ENCODE measurements at regions not wholly inside any gene's neighbourhood (a gene's known extent, or its start where the extent isn't known, plus 50 kb on each side); places are given as distances from the start of the nearest gene placed in this dataset.

DNA sequence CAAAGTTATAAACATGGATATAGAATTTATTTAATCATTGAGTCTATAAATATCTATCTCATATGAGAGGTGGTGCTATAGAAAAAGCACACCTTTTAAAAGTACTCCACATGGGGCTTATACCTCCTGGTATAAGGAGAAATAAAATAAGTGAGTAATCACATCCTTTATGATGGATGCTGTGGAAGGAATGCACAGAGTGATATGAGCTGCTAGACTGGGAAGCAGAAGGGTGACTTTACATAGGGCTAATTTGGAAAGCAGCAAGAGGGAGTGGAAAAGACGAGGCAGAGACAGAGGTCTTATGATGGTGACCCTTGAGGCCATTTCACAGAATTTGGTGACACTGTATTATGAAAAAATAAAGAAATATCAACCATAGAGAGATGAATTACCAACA lies 59.4 kb upstream of the AHR start:
- Histone ChIP-seq H3K27ac (no peak overlapping the region), H3K4me1 (no peaks in the 10 kb centered on the region), H3K9me3 (no peaks in the 10 kb centered on the region), H3K27me3 (no peaks in the 10 kb centered on the region), H3K4me3 (replicated peaks in 1 of 3) (no peak overlapping the region), H3K36me3 (no peaks in the 10 kb centered on the region)
- WGBS, 2 donors, result 91 to 93% methylated on average over 1 of the region's 1 CpG
- TF ChIP-seq POLR2A (IDR thresholded peaks at IDR 0.05), result no peak
- TF ChIP-seq, protein P1, sequence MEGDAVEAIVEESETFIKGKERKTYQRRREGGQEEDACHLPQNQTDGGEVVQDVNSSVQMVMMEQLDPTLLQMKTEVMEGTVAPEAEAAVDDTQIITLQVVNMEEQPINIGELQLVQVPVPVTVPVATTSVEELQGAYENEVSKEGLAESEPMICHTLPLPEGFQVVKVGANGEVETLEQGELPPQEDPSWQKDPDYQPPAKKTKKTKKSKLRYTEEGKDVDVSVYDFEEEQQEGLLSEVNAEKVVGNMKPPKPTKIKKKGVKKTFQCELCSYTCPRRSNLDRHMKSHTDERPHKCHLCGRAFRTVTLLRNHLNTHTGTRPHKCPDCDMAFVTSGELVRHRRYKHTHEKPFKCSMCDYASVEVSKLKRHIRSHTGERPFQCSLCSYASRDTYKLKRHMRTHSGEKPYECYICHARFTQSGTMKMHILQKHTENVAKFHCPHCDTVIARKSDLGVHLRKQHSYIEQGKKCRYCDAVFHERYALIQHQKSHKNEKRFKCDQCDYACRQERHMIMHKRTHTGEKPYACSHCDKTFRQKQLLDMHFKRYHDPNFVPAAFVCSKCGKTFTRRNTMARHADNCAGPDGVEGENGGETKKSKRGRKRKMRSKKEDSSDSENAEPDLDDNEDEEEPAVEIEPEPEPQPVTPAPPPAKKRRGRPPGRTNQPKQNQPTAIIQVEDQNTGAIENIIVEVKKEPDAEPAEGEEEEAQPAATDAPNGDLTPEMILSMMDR (IDR thresholded peaks at IDR 0.05), result no peak
- intact Hi-C loops (cut with DNase I), result no loop called here
- no peak for DNase-seq

- WGBS, 2 donors, result 67 to 69% methylated on average over 7 of the region's 7 CpGs
- intact Hi-C loops (cut with DNase I), result no loop called here
- no peaks in the 10 kb centered on the region for H3K36me3 ChIP-seq
- no peaks in the 10 kb centered on the region for H3K9me3 ChIP-seq
- no peaks in the 10 kb centered on the region for H3K27me3 ChIP-seq
- no peak overlapping the region for H3K4me3 ChIP-seq (replicated peaks in 1 of 3)
- no peak for DNase-seq
- no peaks in the 10 kb centered on the region for H3K4me1 ChIP-seq
- TF ChIP-seq POLR2A (IDR thresholded peaks at IDR 0.05), result no peak
- TF ChIP-seq, protein P1 (IDR thresholded peaks at IDR 0.05), result no peak
- H3K27ac ChIP-seq, result no peak overlapping the region
Observed at GRCh38 chr7:17239683-17240521, 58.5 kb upstream of the AHR start.

GRCh38 chr7:17242504-17242903 lies 55.9 kb upstream of the AHR start:
- H3K4me3 ChIP-seq (replicated peaks in 1 of 3), result no peak overlapping the region
- 97 to 98% methylated on average over 4 of the region's 4 CpGs for WGBS, 2 donors
- no peak for DNase-seq
- no peaks in the 10 kb centered on the region for H3K4me1 ChIP-seq
- H3K9me3 ChIP-seq, result no peaks in the 10 kb centered on the region
- no peaks in the 10 kb centered on the region for H3K27me3 ChIP-seq
- TF ChIP-seq, protein P1 (IDR thresholded peaks at IDR 0.05), result no peak
- TF ChIP-seq POLR2A (IDR thresholded peaks at IDR 0.05), result no peak
- intact Hi-C loops (cut with DNase I), result no loop called here
- no peaks in the 10 kb centered on the region for H3K36me3 ChIP-seq
- no peak overlapping the region for H3K27ac ChIP-seq

DNA sequence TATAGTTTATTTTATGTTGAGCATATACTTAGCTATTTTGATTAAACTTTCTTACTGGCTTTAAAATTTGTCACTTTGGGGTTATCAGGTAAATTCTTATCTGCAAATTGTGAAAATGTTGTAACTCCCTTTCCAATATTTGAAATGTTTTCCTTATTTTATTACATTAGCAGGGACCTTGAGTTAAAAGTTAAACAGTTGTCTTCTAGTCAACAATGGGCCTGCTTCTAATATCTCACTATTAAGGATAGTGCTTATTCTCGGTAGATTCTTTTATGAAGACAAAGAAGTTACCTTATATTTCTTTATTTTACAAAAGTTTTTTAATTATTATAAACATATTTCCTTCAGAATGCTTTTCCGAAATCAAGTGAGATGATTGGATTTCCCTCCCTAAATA lies 53.7 kb upstream of the AHR start:
- intact Hi-C loops (cut with DNase I), result no loop called here
- no peaks in the 10 kb centered on the region for H3K4me1 ChIP-seq
- no peaks in the 10 kb centered on the region for H3K36me3 ChIP-seq
- H3K9me3 ChIP-seq, result no peaks in the 10 kb centered on the region
- H3K4me3 ChIP-seq (replicated peaks in 1 of 3), result no peak overlapping the region
- TF ChIP-seq POLR2A (IDR thresholded peaks at IDR 0.05), result no peak
- TF ChIP-seq, protein P1 (IDR thresholded peaks at IDR 0.05), result no peak
- 95 to 99% methylated on average over 2 of the region's 2 CpGs for WGBS, 2 donors
- DNase-seq, result no peak
- no peak overlapping the region for H3K27ac ChIP-seq
- no peaks in the 10 kb centered on the region for H3K27me3 ChIP-seq

DNA sequence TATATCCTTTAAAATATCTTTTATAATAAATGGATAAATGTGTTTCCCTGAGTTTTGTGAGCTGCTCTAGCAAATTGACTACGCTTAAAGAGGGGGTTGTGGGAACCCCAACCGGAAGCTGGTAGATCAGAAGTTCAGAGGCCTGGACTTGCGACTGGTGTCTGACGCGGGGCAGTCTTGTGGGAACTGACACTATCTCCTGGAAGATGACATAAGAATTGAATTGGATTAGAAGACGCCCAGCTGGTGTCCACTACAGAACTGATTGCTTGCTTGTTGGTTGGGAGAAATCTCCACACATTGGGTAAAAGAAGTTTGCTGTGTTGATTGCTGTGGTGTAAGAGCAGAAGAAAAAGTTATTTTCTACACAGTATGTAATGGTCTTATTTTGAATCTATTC lies 51.1 kb upstream of the AHR start:
- H3K36me3 ChIP-seq, result no peaks in the 10 kb centered on the region
- H3K4me1 ChIP-seq, result no peaks in the 10 kb centered on the region
- WGBS, 2 donors, result 97 to 98% methylated on average over 6 of the region's 6 CpGs
- H3K4me3 ChIP-seq (replicated peaks in 1 of 3), result no peak overlapping the region
- DNase-seq, result no peak
- no peaks in the 10 kb centered on the region for H3K9me3 ChIP-seq
- H3K27me3 ChIP-seq, result no peaks in the 10 kb centered on the region
- no peak overlapping the region for H3K27ac ChIP-seq
- intact Hi-C loops (cut with DNase I), result no loop called here
- TF ChIP-seq, protein P1 (IDR thresholded peaks at IDR 0.05), result no peak
- TF ChIP-seq POLR2A (IDR thresholded peaks at IDR 0.05), result no peak

All from thyroid gland (tissue), 4 donors.